ENCODE measurements at regions not wholly inside any gene's neighbourhood (a gene's known extent, or its start where the extent isn't known, plus 50 kb on each side); places are given as distances from the start of the nearest gene placed in this dataset.

- no peak for TF ChIP-seq POLR2A (IDR thresholded peaks at IDR 0.05; ENCODE audit: low read length)
- no peak for TF ChIP-seq GATA1 (IDR thresholded peaks at IDR 0.05; ENCODE audit: low read depth, low read length)
These were observed 575.9 kb upstream of the ANO3 start for GRCh38 chr11:25755918-25756584.

Measured in erythroblast (primary cell).